RCC 7860 (cell line): ENCODE measurements at regions not wholly inside any gene's neighbourhood (a gene's known extent, or its start where the extent isn't known, plus 50 kb on each side); places are given as distances from the start of the nearest gene placed in this dataset.
A peak's percentile ranks its signal among the peaks of the same experiment; 100 is the strongest.
"Not testable (repeated sequence)": the region's sequence is repeated elsewhere in the genome, so short reads cannot be mapped to it uniquely, and the experiment has no call there.

ENCODE experiments used
- DNase-seq: peaks from one replicate; pipeline ENCODE4 v3.0.0-alpha.2; 2015; ENCODE audit warnings: low spot score
- FAIRE-seq: peaks from 2 replicates; lab custom pipeline; 2012; peaks lifted over from hg19 to GRCh38; lab: Jason Lieb, UNC

- peak; percentile 24 for DNase-seq
- no peak for FAIRE-seq
Observed at GRCh38 chr5:36739751-36740221, 133.4 kb downstream of the SLC1A3 start.

- DNase-seq (no peak), FAIRE-seq (no peak)
Observed at GRCh38 chr5:36740259-36740898, 134.0 kb downstream of the SLC1A3 start.

- no peak for FAIRE-seq
- no peak for DNase-seq
Observed at GRCh38 chr5:36741128-36741527, 134.7 kb downstream of the SLC1A3 start.

- FAIRE-seq: no peak
Observed at GRCh38 chr5:36743891-36744772, 132.4 kb upstream of the NIPBL start.

GRCh38 chr5:36744773-36745589 is 131.6 kb upstream of the NIPBL start:
- DNase-seq (no peak), FAIRE-seq (no peak)

More at GRCh38 chr5:36743891-36744772, 132.4 kb upstream of the NIPBL start:
- DNase-seq: peak; percentile 52

GRCh38 chr5:36747794-36748193 is 128.8 kb upstream of the NIPBL start:
- DNase-seq, FAIRE-seq: not testable (repeated sequence)

GRCh38 chr5:36751886-36752285 is 124.7 kb upstream of the NIPBL start:
- DNase-seq (no peak), FAIRE-seq (no peak)

GRCh38 chr5:36755342-36755741 is 121.2 kb upstream of the NIPBL start:
- no peak for FAIRE-seq

GRCh38 chr5:36755920-36756488 is 120.6 kb upstream of the NIPBL start:
- FAIRE-seq (no peak), DNase-seq (no peak)

More at GRCh38 chr5:36755342-36755741, 121.2 kb upstream of the NIPBL start:
- no peak for DNase-seq

- FAIRE-seq (no peak), DNase-seq (no peak)
Observed at GRCh38 chr5:36756848-36757247, 119.7 kb upstream of the NIPBL start.

GRCh38 chr5:36759117-36759516 is 117.5 kb upstream of the NIPBL start:
- FAIRE-seq (no peak), DNase-seq (no peak)

GRCh38 chr5:36763454-36763853 is 113.1 kb upstream of the NIPBL start:
- DNase-seq (no peak), FAIRE-seq (no peak)

GRCh38 chr5:36765876-36766275 is 110.7 kb upstream of the NIPBL start:
- FAIRE-seq (no peak), DNase-seq (no peak)

GRCh38 chr5:36766981-36767380 is 109.6 kb upstream of the NIPBL start:
- FAIRE-seq (no peak), DNase-seq (no peak)

GRCh38 chr5:36768450-36768849 is 108.1 kb upstream of the NIPBL start:
- FAIRE-seq (no peak), DNase-seq (no peak)

GRCh38 chr5:36769129-36769770 is 107.3 kb upstream of the NIPBL start:
- no peak for FAIRE-seq

GRCh38 chr5:36770125-36770524 is 106.4 kb upstream of the NIPBL start:
- no peak for DNase-seq
- no peak for FAIRE-seq

More at GRCh38 chr5:36769129-36769770, 107.3 kb upstream of the NIPBL start:
- no peak for DNase-seq

- DNase-seq: no peak
- no peak for FAIRE-seq
Observed at GRCh38 chr5:36772276-36773140, 104.1 kb upstream of the NIPBL start.

- FAIRE-seq: peak; percentile 35
- no peak for DNase-seq
Observed at GRCh38 chr5:36777105-36777757, 99.3 kb upstream of the NIPBL start.
